GM23248 (cell line): ENCODE measurements at regions not wholly inside any gene's neighbourhood (a gene's known extent, or its start where the extent isn't known, plus 50 kb on each side); places are given as distances from the start of the nearest gene placed in this dataset.

ENCODE experiments used
- DNase-seq: peaks from one replicate; pipeline ENCODE4 v3.0.0-alpha.2; 2015
- H2AFZ ChIP-seq: fragments of 200-600 bp; sonication (generic); 2 replicates; pipeline ENCODE4 v1.6.1; 2016; ENCODE audit warnings: antibody characterized with exemption
- H3F3A ChIP-seq: fragments of 200-600 bp; sonication (generic); 2 replicates; pipeline ENCODE4 v1.6.1; 2016; ENCODE audit warnings: mild to moderate bottlenecking, antibody characterized with exemption, mixed run types; ENCODE audit not compliant: insufficient read depth
- H3K27ac ChIP-seq: fragments of 200-600 bp; sonication (generic); 2 replicates; pipeline ENCODE4 v1.5.1; 2016; ENCODE audit warnings: mild to moderate bottlenecking
- H3K27me3 ChIP-seq: fragments of 200-600 bp; sonication (generic); replicated peaks from 2 replicates; pipeline ENCODE4 v1.6.1; 2016; ENCODE audit warnings: mild to moderate bottlenecking; ENCODE audit not compliant: insufficient read depth
- H3K36me3 ChIP-seq: fragments of 200-600 bp; sonication (generic); 2 replicates; pipeline ENCODE4 v1.6.1; 2016; ENCODE audit warnings: low read depth, mild to moderate bottlenecking
- H3K4me1 ChIP-seq: fragments of 200-600 bp; sonication (generic); 2 replicates; pipeline ENCODE4 v1.6.1; 2016; ENCODE audit warnings: mild to moderate bottlenecking; ENCODE audit not compliant: insufficient read depth
- H3K4me2 ChIP-seq: fragments of 200-600 bp; sonication (generic); one replicate; pipeline ENCODE4 v1.6.1; 2016; ENCODE audit warnings: mild to moderate bottlenecking; ENCODE audit not compliant: unreplicated experiment
- H3K4me3 ChIP-seq: fragments of 200-600 bp; sonication (generic); 2 replicates; pipeline ENCODE4 v1.5.1; 2016; ENCODE audit warnings: mild to moderate bottlenecking
- H3K79me2 ChIP-seq: fragments of 200-600 bp; sonication (generic); 2 replicates; pipeline ENCODE4 v1.6.1; 2016; ENCODE audit warnings: mild to moderate bottlenecking; ENCODE audit not compliant: insufficient read depth
- H3K9ac ChIP-seq: fragments of 200-600 bp; sonication (generic); 2 replicates; pipeline ENCODE4 v1.6.1; 2016; ENCODE audit warnings: mild to moderate bottlenecking
- H3K9me2 ChIP-seq: fragments of 200-600 bp; sonication (generic); 2 replicates; pipeline ENCODE4 v1.6.1; 2016; ENCODE audit warnings: mixed run types, mild to moderate bottlenecking, moderate library complexity; ENCODE audit not compliant: insufficient read depth
- H3K9me3 ChIP-seq: fragments of 200-600 bp; sonication (generic); one replicate; pipeline ENCODE4 v1.6.1; 2017; ENCODE audit warnings: low read depth
- H4K20me1 ChIP-seq: fragments of 200-600 bp; sonication (generic); 2 replicates; pipeline ENCODE4 v1.6.0; 2016; ENCODE audit not compliant: insufficient read depth
- EZH2 ChIP-seq: fragments of 200-600 bp; sonication (generic); IDR thresholded peaks from 2 replicates; pipeline ENCODE4 v1.6.1; 2018; ENCODE audit warnings: antibody characterized with exemption, mild to moderate bottlenecking; ENCODE audit not compliant: insufficient read depth, poor library complexity, severe bottlenecking
- EZH2phosphoT487 ChIP-seq: fragments of 200-600 bp; sonication (generic); IDR thresholded peaks from 2 replicates; pipeline ENCODE4 v1.6.1; 2018; ENCODE audit warnings: antibody characterized with exemption, moderate library complexity, mild to moderate bottlenecking, low read depth; ENCODE audit not compliant: insufficient read depth
- WGBS, 2 experiments: methylation state at CpG; one replicate each; pipeline ENCODE4 v1.1.6; 2015 to 2017; ENCODE audit warnings: low lambda C conversion rate in 2 of 2, low coverage in 1 of 2; ENCODE audit errors: missing lambda C conversion rate in 2 of 2; 5-methylcytosine and 5-hydroxymethylcytosine counted together
- in situ Hi-C: fragments of 300-500 bp; cut with MboI; formaldehyde crosslinking; loops from 2 replicates; pipeline ENCODE4 v1.15.0; 2020

GRCh38 chr16:55029509-55029908 is 98.8 kb downstream of the IRX5 start:
- Histone ChIP-seq H4K20me1 (no peaks in the 10 kb centered on the region), H3K79me2 (no peaks in the 10 kb centered on the region), H3K27me3 (peaks cover 4% of the 10 kb centered on the region; the same call in 1 of the 2 replicates), H3K36me3 (no peaks in the 10 kb centered on the region), H3K27ac (no peak overlapping the region), H3K4me1 (no peaks in the 10 kb centered on the region), H3K4me2 (no peak overlapping the region), H2AFZ (no peak overlapping the region), H3K9ac (no peak overlapping the region), H3K9me3 (no peaks in the 10 kb centered on the region), H3K9me2 (no peaks in the 10 kb centered on the region), H3K4me3 (no peak overlapping the region), H3F3A (no peaks in the 10 kb centered on the region)
- in situ Hi-C loops = no loop called here
- DNase-seq = no peak
- 25 to 37% methylated on average over 1 of the region's 1 CpG for WGBS, 2 experiments
- TF ChIP-seq EZH2phosphoT487 = no peak
- no peak for TF ChIP-seq EZH2

- no peaks in the 10 kb centered on the region for H4K20me1 ChIP-seq
- no peaks in the 10 kb centered on the region for H3K36me3 ChIP-seq
- no peak overlapping the region for H2AFZ ChIP-seq
- no peak for DNase-seq
- in situ Hi-C loops = no loop called here
- no peaks in the 10 kb centered on the region for H3K9me3 ChIP-seq
- H3K4me1 ChIP-seq = 0 out of 2 replicates have a peak, but pooled peaks cover 5% of the 10 kb centered on the region
- no peaks in the 10 kb centered on the region for H3K27me3 ChIP-seq
- no peaks in the 10 kb centered on the region for H3K9me2 ChIP-seq
- no peak for TF ChIP-seq EZH2
- TF ChIP-seq EZH2phosphoT487 = no peak
- WGBS, 2 experiments = 66 to 69% methylated on average over 5 of the region's 5 CpGs
- no peaks in the 10 kb centered on the region for H3K79me2 ChIP-seq
- no peak overlapping the region for H3K9ac ChIP-seq
- no peaks in the 10 kb centered on the region; the same call in 1 of the 2 replicates for H3F3A ChIP-seq
- H3K4me3 ChIP-seq = no peak overlapping the region
- H3K27ac ChIP-seq = no peak overlapping the region
- H3K4me2 ChIP-seq = no peak overlapping the region
These were observed 100.3 kb downstream of the IRX5 start for GRCh38 chr16:55030944-55031343.

- 53 to 56% methylated on average over 6 of the region's 6 CpGs for WGBS, 2 experiments
- H3K79me2 ChIP-seq = no peaks in the 10 kb centered on the region
These were observed 100.8 kb downstream of the IRX5 start for GRCh38 chr16:55031481-55031880.

GRCh38 chr16:55033225-55034156 is 102.8 kb downstream of the IRX5 start:
- Histone ChIP-seq H3K27me3 (no peaks in the 10 kb centered on the region), H3F3A (no peaks in the 10 kb centered on the region; the same call in 1 of the 2 replicates), H2AFZ (no peak overlapping the region), H3K9ac (no peak overlapping the region), H3K4me2 (no peak overlapping the region), H3K9me2 (no peaks in the 10 kb centered on the region), H4K20me1 (no peaks in the 10 kb centered on the region), H3K36me3 (no peaks in the 10 kb centered on the region), H3K9me3 (no peaks in the 10 kb centered on the region), H3K4me1 (0 out of 2 replicates have a peak, but pooled peaks cover 5% of the 10 kb centered on the region), H3K79me2 (no peaks in the 10 kb centered on the region), H3K27ac (no peak overlapping the region), H3K4me3 (no peak overlapping the region)
- TF ChIP-seq EZH2phosphoT487 (no peak), EZH2 (no peak)
- in situ Hi-C loops = no loop called here
- no peak for DNase-seq
- 87% methylated on average over 28 of the region's 28 CpGs for WGBS, 2 experiments

More at GRCh38 chr16:55031481-55031880, 100.8 kb downstream of the IRX5 start:
- Histone ChIP-seq H3K27me3 (no peaks in the 10 kb centered on the region), H3K36me3 (no peaks in the 10 kb centered on the region), H3K9me3 (no peaks in the 10 kb centered on the region), H3K4me1 (0 out of 2 replicates have a peak, but pooled peaks cover 5% of the 10 kb centered on the region), H3K27ac (no peak overlapping the region), H3K4me3 (no peak overlapping the region), H4K20me1 (no peaks in the 10 kb centered on the region), H3K9me2 (no peaks in the 10 kb centered on the region), H3K4me2 (no peak overlapping the region), H3K9ac (no peak overlapping the region), H2AFZ (no peak overlapping the region), H3F3A (no peaks in the 10 kb centered on the region; the same call in 1 of the 2 replicates)
- TF ChIP-seq EZH2 = no peak
- no peak for TF ChIP-seq EZH2phosphoT487
- in situ Hi-C loops = no loop called here
- no peak for DNase-seq
